ENCODE measurements at regions not wholly inside any gene's neighbourhood (a gene's known extent, or its start where the extent isn't known, plus 50 kb on each side); places are given as distances from the start of the nearest gene placed in this dataset.

- TF ChIP-seq POLR2A (IDR thresholded peaks at IDR 0.05; ENCODE audit: low read depth, low read length) (no peak), CTCF (IDR thresholded peaks at IDR 0.05; ENCODE audit: extremely low read depth in 1 of 2, insufficient read depth in 1 of 2, low read depth in 1 of 2, low read length in 2 of 2) (no peak), MAX (IDR thresholded peaks at IDR 0.05; ENCODE audit: insufficient read depth, insufficient read length) (no peak), POLR2AphosphoS5 (IDR thresholded peaks at IDR 0.05; ENCODE audit: insufficient read depth, low read depth, low read length) (no peak), EZH2 (IDR thresholded peaks at IDR 0.05; ENCODE audit: borderline replicate concordance, low read depth, low read length, severe bottlenecking) (no peak), GATA2 (IDR thresholded peaks at IDR 0.05; ENCODE audit: insufficient read depth, insufficient read length, low read depth, low read length) (no peak), MYC (IDR thresholded peaks at IDR 0.05; ENCODE audit: low read depth, low read length) (no peak), JUN (IDR thresholded peaks at IDR 0.05; ENCODE audit: borderline replicate concordance, insufficient read depth, insufficient read length, low read depth) (no peak), FOS (IDR thresholded peaks at IDR 0.05; ENCODE audit: borderline replicate concordance, insufficient read depth, low read length) (no peak)
These were observed 639.1 kb upstream of the SLC39A10 start for GRCh38 chr2:195017890-195018289.

All from endothelial cell of umbilical vein (primary cell).